ENCODE measurements at regions not wholly inside any gene's neighbourhood (a gene's known extent, or its start where the extent isn't known, plus 50 kb on each side); places are given as distances from the start of the nearest gene placed in this dataset.
A peak's percentile ranks its signal among the peaks of the same experiment; 100 is the strongest.

GRCh38 chr11:44670794-44671193, 56.0 kb upstream of the TSPAN18 start:
- Mint-ChIP-seq H3K27me3 (peaks cover 16 to 32% (median 32%) of the 10 kb centered on the region in 3 donors), H3K9me3 (peaks cover 0 to 19% (median 7%) of the 10 kb centered on the region in 7 donors), H3K36me3 (peaks cover 0 to 12% of the 10 kb centered on the region in 2 donors), H3K27ac (no peak overlapping the region), H3K4me3 (no peak overlapping the region), H3K4me1 (no peaks in the 10 kb centered on the region)
- DNase-seq (no peak), ATAC-seq (ENCODE audit: low read depth in 2 of 2) (no peak)

GRCh38 chr11:44671234-44671633, 55.5 kb upstream of the TSPAN18 start:
- peaks cover 0 to 19% (median 7%) of the 10 kb centered on the region in 7 donors for H3K9me3 Mint-ChIP-seq
- peaks cover 16 to 28% (median 27%) of the 10 kb centered on the region in 3 donors for H3K27me3 Mint-ChIP-seq
- DNase-seq (no peak), ATAC-seq (ENCODE audit: low read depth in 2 of 2) (no peak)
- no peak overlapping the region for H3K27ac Mint-ChIP-seq
- peaks cover 0 to 12% of the 10 kb centered on the region in 2 donors for H3K36me3 Mint-ChIP-seq
- no peaks in the 10 kb centered on the region for H3K4me1 Mint-ChIP-seq
- H3K4me3 Mint-ChIP-seq = peak overlapping the region in 1 of 8 donors; percentile 5

GRCh38 chr11:44673688-44674087, 53.1 kb upstream of the TSPAN18 start:
- no peak for DNase-seq
- H3K9me3 Mint-ChIP-seq = peaks cover 0 to 20% (median 7%) of the 10 kb centered on the region in 7 donors
- peaks cover 8 to 14% (median 12%) of the 10 kb centered on the region in 3 donors for H3K27me3 Mint-ChIP-seq
- no peak overlapping the region for H3K4me3 Mint-ChIP-seq
- H3K36me3 Mint-ChIP-seq = peaks cover 0 to 12% of the 10 kb centered on the region in 2 donors
- no peak overlapping the region for H3K27ac Mint-ChIP-seq
- H3K4me1 Mint-ChIP-seq = no peaks in the 10 kb centered on the region
- no peak for ATAC-seq (ENCODE audit: low read depth in 2 of 2)

- ATAC-seq (ENCODE audit: low read depth in 2 of 2) = no peak
- Mint-ChIP-seq H3K36me3 (peaks cover 0 to 12% of the 10 kb centered on the region in 2 donors), H3K27ac (no peak overlapping the region), H3K4me1 (no peaks in the 10 kb centered on the region), H3K27me3 (peaks cover 4 to 17% (median 12%) of the 10 kb centered on the region in 3 donors), H3K4me3 (no peak overlapping the region), H3K9me3 (peaks cover 2 to 25% (median 8%) of the 10 kb centered on the region in 7 donors)
- no peak for DNase-seq
These were observed 52.0 kb upstream of the TSPAN18 start for GRCh38 chr11:44674809-44675208.

- H3K4me3 Mint-ChIP-seq = no peak overlapping the region
- no peak overlapping the region for H3K27ac Mint-ChIP-seq
- DNase-seq (no peak), ATAC-seq (ENCODE audit: low read depth in 2 of 2) (no peak)
- H3K36me3 Mint-ChIP-seq = peaks cover 0 to 7% of the 10 kb centered on the region in 2 donors
- H3K9me3 Mint-ChIP-seq = peaks cover 1 to 21% (median 7%) of the 10 kb centered on the region in 7 donors
- no peaks in the 10 kb centered on the region for H3K4me1 Mint-ChIP-seq
- peaks cover 8 to 17% (median 12%) of the 10 kb centered on the region in 3 donors for H3K27me3 Mint-ChIP-seq
These were observed 50.9 kb upstream of the TSPAN18 start for GRCh38 chr11:44675906-44676305.
